Stimulated activated CD8-positive, alpha-beta memory T cell treated with anti-CD3 and anti-CD28 coated beads, Interleukin-2, amount 100 ng/mL, for 48 hours (primary cell): ENCODE measurements at regions not wholly inside any gene's neighbourhood (a gene's known extent, or its start where the extent isn't known, plus 50 kb on each side); places are given as distances from the start of the nearest gene placed in this dataset.
"Not testable (repeated sequence)": the region's sequence is repeated elsewhere in the genome, so short reads cannot be mapped to it uniquely, and the experiment has no call there.

Source experiments
- DNase-seq, 2 donors: peaks; one replicate each; pipeline ENCODE4 v3.0.0-alpha.2; 2020; ENCODE audit warnings: low read depth in 2 of 2

GRCh38 chr20:4358552-4358951, 109.5 kb upstream of the ADRA1D start:
- no peak for DNase-seq

- no peak for DNase-seq
Observed at GRCh38 chr20:4352348-4352747, 103.3 kb upstream of the ADRA1D start.

GRCh38 chr20:4350096-4350495, 101.0 kb upstream of the ADRA1D start:
- no peak for DNase-seq

GRCh38 chr20:4344670-4345069, 95.6 kb upstream of the ADRA1D start:
- no peak for DNase-seq

GRCh38 chr20:4342609-4343008, 93.5 kb upstream of the ADRA1D start:
- no peak for DNase-seq

- DNase-seq, result no peak
Observed at GRCh38 chr20:4341804-4342485, 92.9 kb upstream of the ADRA1D start.

- no peak for DNase-seq
Observed at GRCh38 chr20:4335722-4336121, 86.6 kb upstream of the ADRA1D start.

- DNase-seq, result no peak
Observed at GRCh38 chr20:4332121-4332860, 83.2 kb upstream of the ADRA1D start.

- no peak for DNase-seq
Observed at GRCh38 chr20:4330011-4330410, 80.9 kb upstream of the ADRA1D start.

GRCh38 chr20:4329232-4329631, 80.1 kb upstream of the ADRA1D start:
- no peak for DNase-seq

- no peak for DNase-seq
Observed at GRCh38 chr20:4328541-4328940, 79.5 kb upstream of the ADRA1D start.

GRCh38 chr20:4327956-4328355, 78.9 kb upstream of the ADRA1D start:
- no peak for DNase-seq

- no peak for DNase-seq
Observed at GRCh38 chr20:4326195-4327065, 77.3 kb upstream of the ADRA1D start.

GRCh38 chr20:4325548-4326187, 76.6 kb upstream of the ADRA1D start:
- DNase-seq, result no peak

GRCh38 chr20:4324611-4325243, 75.6 kb upstream of the ADRA1D start:
- no peak for DNase-seq

- no peak for DNase-seq
Observed at GRCh38 chr20:4322499-4322898, 73.4 kb upstream of the ADRA1D start.

- no peak for DNase-seq
Observed at GRCh38 chr20:4320291-4320690, 71.2 kb upstream of the ADRA1D start.

GRCh38 chr20:4318891-4319290, 69.8 kb upstream of the ADRA1D start:
- DNase-seq, result no peak

- DNase-seq, result not testable (repeated sequence)
Observed at GRCh38 chr20:4310616-4311015, 61.5 kb upstream of the ADRA1D start.

- DNase-seq, result no peak
Observed at GRCh38 chr20:4306206-4306605, 57.1 kb upstream of the ADRA1D start.

- no peak for DNase-seq
Observed at GRCh38 chr20:4305091-4305490, 56.0 kb upstream of the ADRA1D start.

GRCh38 chr20:4304601-4305000, 55.5 kb upstream of the ADRA1D start:
- DNase-seq, result no peak
